ENCODE measurements at regions not wholly inside any gene's neighbourhood (a gene's known extent, or its start where the extent isn't known, plus 50 kb on each side); places are given as distances from the start of the nearest gene placed in this dataset.

DNA sequence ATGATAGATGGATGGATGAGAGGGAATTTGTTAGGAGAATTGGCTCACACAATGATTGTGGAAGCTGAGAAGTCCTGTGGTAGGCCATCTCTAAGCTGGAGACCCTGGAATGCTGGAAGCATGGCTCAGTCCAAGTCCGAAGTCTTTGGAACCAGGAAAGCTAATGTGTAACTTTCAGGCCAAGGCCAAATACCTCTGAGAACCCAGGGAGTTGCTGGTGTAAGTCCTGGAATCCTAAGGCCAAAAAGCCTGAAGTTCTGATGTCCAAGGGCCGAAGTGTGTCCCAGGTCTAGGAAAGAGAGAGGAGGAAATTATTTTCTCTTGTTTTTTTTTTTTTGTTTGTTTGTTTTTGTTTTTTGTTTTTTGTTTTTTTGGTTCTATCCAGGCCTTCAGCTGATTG is 492.2 kb upstream of the GCFC2 start:
- DNase-seq (ENCODE audit: low read depth): no peak
- H3K36me3 ChIP-seq (ENCODE audit: control insufficient read depth, insufficient read depth, low read length): no peaks in the 10 kb centered on the region
- CTCF ChIA-PET: no interaction called here
- TF ChIP-seq CTCF (IDR thresholded peaks at IDR 0.05; ENCODE audit: insufficient read depth, low read depth, low read length): no peak
- POLR2A ChIA-PET: no interaction called here
- no peaks in the 10 kb centered on the region for H3K27me3 ChIP-seq (ENCODE audit: control insufficient read depth, insufficient read depth, low read length)
- H3K4me3 ChIP-seq (ENCODE audit: low read depth, low read length): no peak overlapping the region

- H3K27me3 ChIP-seq (ENCODE audit: control insufficient read depth, insufficient read depth, low read length): no peaks in the 10 kb centered on the region
- DNase-seq (ENCODE audit: low read depth): peak; percentile 0
- ChIA-PET CTCF (interaction anchor here (0.6 to 1.7 kb wide), 9 partner anchors 8 to 403 kb away, joined by 3 to 6 read pairs (median 3); no protein-coding TSS in a partner anchor), POLR2A (no interaction called here)
- no peak overlapping the region for H3K4me3 ChIP-seq (ENCODE audit: low read depth, low read length)
- H3K36me3 ChIP-seq (ENCODE audit: control insufficient read depth, insufficient read depth, low read length): no peaks in the 10 kb centered on the region
- peak; percentile 74 for TF ChIP-seq CTCF (IDR thresholded peaks at IDR 0.05; ENCODE audit: insufficient read depth, low read depth, low read length)
Measured at GRCh38 chr2:76197842-76198448, 487.2 kb upstream of the GCFC2 start.

DNA sequence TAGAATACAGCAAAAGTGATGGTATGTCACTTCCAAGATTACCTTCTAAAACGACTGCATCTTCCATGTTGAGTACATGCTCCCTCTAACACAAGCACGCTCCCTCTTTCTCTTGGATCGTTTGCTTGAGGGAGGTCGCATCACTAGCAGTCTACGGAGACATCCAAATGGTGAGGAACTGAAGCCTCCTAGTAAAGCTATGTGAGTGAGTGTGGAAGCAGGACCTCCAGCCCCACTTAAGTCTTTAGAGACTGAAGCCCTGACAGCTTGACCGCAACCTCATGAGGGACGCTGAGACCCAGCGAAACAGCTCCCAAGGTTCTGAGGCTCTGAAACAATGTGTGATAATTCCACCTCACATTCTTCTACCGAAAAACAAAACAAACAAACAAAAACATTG is 486.7 kb upstream of the GCFC2 start:
- ChIA-PET POLR2A (no interaction called here), CTCF (interaction anchor here (0.6 to 1.7 kb wide), 9 partner anchors 9 to 403 kb away, joined by 3 to 6 read pairs (median 3); no protein-coding TSS in a partner anchor)
- no peaks in the 10 kb centered on the region for H3K27me3 ChIP-seq (ENCODE audit: control insufficient read depth, insufficient read depth, low read length)
- H3K4me3 ChIP-seq (ENCODE audit: low read depth, low read length): no peak overlapping the region
- H3K36me3 ChIP-seq (ENCODE audit: control insufficient read depth, insufficient read depth, low read length): no peaks in the 10 kb centered on the region
- no peak for TF ChIP-seq CTCF (IDR thresholded peaks at IDR 0.05; ENCODE audit: insufficient read depth, low read depth, low read length)
- DNase-seq (ENCODE audit: low read depth): no peak

DNA sequence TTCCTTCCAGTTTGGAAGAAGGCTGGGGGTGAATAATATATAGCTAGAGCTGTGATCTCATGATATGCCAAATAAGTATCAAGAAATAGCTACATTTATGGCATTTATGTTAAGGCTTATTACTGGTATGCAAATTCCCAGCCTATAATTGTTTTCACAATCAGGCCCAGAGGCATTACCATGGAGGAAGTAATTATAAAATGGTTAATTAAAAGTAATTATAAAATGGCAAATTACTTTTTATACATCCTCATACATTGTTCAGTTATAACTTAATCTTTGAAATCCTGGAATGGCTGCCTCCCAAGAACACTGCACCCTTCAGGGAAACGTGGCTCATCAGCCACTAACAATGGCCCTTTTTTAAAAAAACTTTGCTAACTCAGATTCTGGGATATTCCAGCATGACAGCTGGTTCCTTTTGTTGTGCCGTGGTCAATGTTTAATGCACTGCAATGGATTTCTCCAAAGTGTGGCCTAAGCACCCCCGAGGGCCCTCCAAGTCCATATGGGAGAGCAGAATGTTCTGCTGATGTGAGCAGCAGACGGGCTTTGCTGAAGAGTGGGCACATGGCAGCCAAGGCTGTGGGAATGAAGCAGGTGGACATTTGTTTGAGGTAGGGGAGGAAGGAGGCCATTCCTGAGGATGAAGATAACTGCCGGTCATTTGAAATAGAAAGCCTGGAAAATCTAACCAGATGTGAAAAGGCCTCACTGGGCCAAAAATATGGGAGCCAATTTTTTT is 483.5 kb upstream of the GCFC2 start:
- DNase-seq (ENCODE audit: low read depth): no peak
- POLR2A ChIA-PET: no interaction called here
- Histone ChIP-seq H3K4me3 (ENCODE audit: low read depth, low read length) (no peak overlapping the region), H3K36me3 (ENCODE audit: control insufficient read depth, insufficient read depth, low read length) (no peaks in the 10 kb centered on the region), H3K27me3 (ENCODE audit: control insufficient read depth, insufficient read depth, low read length) (no peaks in the 10 kb centered on the region)
- TF ChIP-seq CTCF (IDR thresholded peaks at IDR 0.05; ENCODE audit: insufficient read depth, low read depth, low read length): no peak
- CTCF ChIA-PET: interaction anchor here (1.8 kb wide), 1 partner anchor 10 kb away, joined by 5 read pairs; no protein-coding TSS in a partner anchor

DNA sequence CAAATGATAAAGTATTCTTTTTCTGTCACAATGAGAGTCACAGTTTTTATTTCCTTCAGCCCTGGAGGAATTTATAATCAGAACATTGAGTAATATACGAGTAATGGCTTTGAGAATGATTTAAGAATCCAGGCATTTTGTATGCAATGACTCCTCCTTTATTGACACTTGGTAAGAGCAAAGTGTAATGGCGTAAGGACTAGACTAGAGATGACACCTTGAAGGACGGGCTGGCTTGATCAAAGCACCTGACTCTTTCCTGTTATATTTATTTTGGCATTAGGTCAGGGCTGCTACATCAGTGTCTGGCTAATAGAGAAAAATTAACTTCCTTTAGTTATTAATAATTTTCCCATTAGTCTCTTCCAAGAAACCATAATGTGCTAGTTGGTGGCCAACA is 482.4 kb upstream of the GCFC2 start:
- POLR2A ChIA-PET: no interaction called here
- TF ChIP-seq CTCF (IDR thresholded peaks at IDR 0.05; ENCODE audit: insufficient read depth, low read depth, low read length): no peak
- no peaks in the 10 kb centered on the region for H3K36me3 ChIP-seq (ENCODE audit: control insufficient read depth, insufficient read depth, low read length)
- no peaks in the 10 kb centered on the region for H3K27me3 ChIP-seq (ENCODE audit: control insufficient read depth, insufficient read depth, low read length)
- CTCF ChIA-PET: no interaction called here
- no peak overlapping the region for H3K4me3 ChIP-seq (ENCODE audit: low read depth, low read length)
- no peak for DNase-seq (ENCODE audit: low read depth)

All from BJ (cell line).